ENCODE measurements at regions not wholly inside any gene's neighbourhood (a gene's known extent, or its start where the extent isn't known, plus 50 kb on each side); places are given as distances from the start of the nearest gene placed in this dataset.

DNA sequence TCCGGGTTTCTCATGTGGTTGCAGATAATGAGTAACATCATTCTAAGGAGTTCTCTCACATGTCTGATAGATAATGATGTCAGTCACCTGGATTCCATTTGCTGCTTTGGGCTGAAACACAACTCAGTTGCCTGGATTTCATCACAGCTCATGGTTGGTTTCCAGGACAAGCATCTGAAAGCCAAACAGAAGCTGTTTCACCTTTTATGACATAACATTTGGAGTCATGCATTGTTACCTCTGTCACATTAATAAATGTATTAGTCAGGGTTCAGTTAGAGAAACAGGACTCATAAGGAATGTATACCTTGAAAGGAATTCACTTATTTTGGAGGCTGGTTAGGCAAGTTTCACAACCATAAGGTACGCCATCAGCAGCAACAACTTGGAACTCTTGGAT is 251.9 kb upstream of the ATXN7L3B start:
- TF ChIP-seq CTCF (IDR thresholded peaks at IDR 0.05; ENCODE audit: low read depth, low read length) (no peak), POLR2A (IDR thresholded peaks at IDR 0.05; ENCODE audit: extremely low read depth, insufficient read length) (no peak), MAX (IDR thresholded peaks at IDR 0.05; ENCODE audit: low read depth, low read length) (no peak)
